Stomach (tissue), 8 donors: ENCODE measurements at regions not wholly inside any gene's neighbourhood (a gene's known extent, or its start where the extent isn't known, plus 50 kb on each side); places are given as distances from the start of the nearest gene placed in this dataset.
A peak's percentile ranks its signal among the peaks of the same experiment; 100 is the strongest.

ENCODE experiments used
- DNase-seq, 2 donors: peaks; one replicate each; pipeline versions ENCODE4 v3.0.0 to v3.0.0-alpha.2; 2013 to 2019
- H3K27ac ChIP-seq, 5 donors: fragments of 200-600 bp in 4 of 5; sonication (generic) in 4 of 5; one replicate each; pipeline ENCODE4 v1.5.1; 2013 to 2019; ENCODE audit warnings: mild to moderate bottlenecking in 1 of 5, moderate library complexity in 1 of 5
- H3K27me3 ChIP-seq, 3 donors: fragments of 200-600 bp; sonication (generic); one replicate each; pipeline ENCODE4 v1.5.1; 2017 to 2019; ENCODE audit warnings: mixed run types in 1 of 3
- H3K36me3 ChIP-seq, 4 donors: fragments of 200-600 bp; sonication (generic); 1 replicate in 3 of 4; 2 replicates in 1 of 4; pipeline ENCODE4 v1.5.1; 2016 to 2019
- H3K4me1 ChIP-seq, 4 donors: fragments of 200-600 bp; sonication (generic); one replicate each; pipeline ENCODE4 v1.5.1; 2016 to 2019
- H3K4me3 ChIP-seq, 4 donors: fragments of 200-600 bp; sonication (generic) in 3 of 4; one replicate each; pipeline ENCODE4 v1.5.1; 2016 to 2019; ENCODE audit warnings: mild to moderate bottlenecking in 1 of 4
- H3K9me3 ChIP-seq, 4 donors: fragments of 200-600 bp; sonication (generic); one replicate each; pipeline ENCODE4 v1.5.1; 2016 to 2019
- CTCF ChIP-seq, 7 experiments: fragments of 450-650 bp in 4 of 7; fragments of 200-600 bp in 3 of 7; sonication (generic) in 3 of 7; IDR thresholded peaks; one replicate each; pipeline ENCODE4 v1.5.1; 2016 to 2019; ENCODE audit warnings: antibody characterized with exemption in 7 of 7, control low read depth in 2 of 7, mild to moderate bottlenecking in 1 of 7
- EP300 ChIP-seq: sonication (generic); formaldehyde crosslinking; IDR thresholded peaks from one replicate; pipeline ENCODE4 v1.6.1; 2017; ENCODE audit warnings: antibody characterized with exemption
- POLR2A ChIP-seq, 4 donors: fragments of 450-650 bp; IDR thresholded peaks; one replicate each; pipeline ENCODE4 v1.6.1; 2016; ENCODE audit warnings: antibody characterized with exemption in 4 of 4, control low read depth in 2 of 4, mild to moderate bottlenecking in 1 of 4, moderate library complexity in 1 of 4
- POLR2AphosphoS5 ChIP-seq, 3 donors: sonication (generic); formaldehyde crosslinking; IDR thresholded peaks; one replicate each; pipeline ENCODE4 v1.6.1; 2016; ENCODE audit warnings: antibody characterized with exemption in 3 of 3
- WGBS, 5 donors: extraction: QIAGEN DNeasy Blood & Tissue Kit in 3 of 5; methylation state at CpG; one replicate each; pipeline versions ENCODE4 v1.1.5 to v1.1.7; 2013 to 2018; 5-methylcytosine and 5-hydroxymethylcytosine counted together
- intact Hi-C: fragments of 100-400 bp; cut with DNase I; formaldehyde crosslinking; loops from one replicate; pipeline ENCODE4 v1.15.1; 2023; ENCODE audit warnings: low total_unique reads
- donor health status: healthy with polysubstance abuse.
- donor health status: Bipolar disorder and iron deficiency.
- donor health status: healthy.

- intact Hi-C loops: no loop called here
- no peaks in the 10 kb centered on the region for H3K4me1 ChIP-seq
- TF ChIP-seq POLR2AphosphoS5 (IDR thresholded peaks at IDR 0.05): no peak
- peak in 2 of 7 experiments; percentile 28 to 33 for TF ChIP-seq CTCF (IDR thresholded peaks at IDR 0.05)
- no peaks in the 10 kb centered on the region for H3K27me3 ChIP-seq
- 28 to 44% (median 32%) methylated on average over 14 of the region's 14 CpGs for WGBS, 5 donors
- H3K36me3 ChIP-seq: no peaks in the 10 kb centered on the region
- peak; percentile 28 to 70 for DNase-seq
- no peak overlapping the region for H3K27ac ChIP-seq
- no peaks in the 10 kb centered on the region for H3K9me3 ChIP-seq
- no peak overlapping the region for H3K4me3 ChIP-seq
These were observed 346.3 kb downstream of the BMP2 start for GRCh38 chr20:7113577-7114466.

- WGBS, 5 donors: 86 to 100% (median 91%) methylated on average over 2 of the region's 2 CpGs
- Histone ChIP-seq H3K36me3 (no peaks in the 10 kb centered on the region), H3K4me3 (no peak overlapping the region), H3K9me3 (no peaks in the 10 kb centered on the region), H3K4me1 (no peaks in the 10 kb centered on the region), H3K27me3 (no peaks in the 10 kb centered on the region), H3K27ac (no peak overlapping the region)
- no peak for DNase-seq
- TF ChIP-seq POLR2A (IDR thresholded peaks at IDR 0.05): no peak
- no peak for TF ChIP-seq POLR2AphosphoS5 (IDR thresholded peaks at IDR 0.05)
- no peak for TF ChIP-seq EP300
- no peak for TF ChIP-seq CTCF (IDR thresholded peaks at IDR 0.05)
- intact Hi-C loops: no loop called here
These were observed 356.0 kb downstream of the BMP2 start for GRCh38 chr20:7123457-7123856.

- Histone ChIP-seq H3K27ac (no peak overlapping the region), H3K9me3 (no peaks in the 10 kb centered on the region), H3K4me1 (no peaks in the 10 kb centered on the region), H3K27me3 (no peaks in the 10 kb centered on the region), H3K4me3 (no peak overlapping the region), H3K36me3 (no peaks in the 10 kb centered on the region)
- no peak for DNase-seq
- TF ChIP-seq CTCF (IDR thresholded peaks at IDR 0.05) (no peak), POLR2AphosphoS5 (IDR thresholded peaks at IDR 0.05) (no peak), EP300 (no peak), POLR2A (IDR thresholded peaks at IDR 0.05) (no peak)
- WGBS, 5 donors: 55 to 77% (median 65%) methylated on average over 3 of the region's 3 CpGs
- intact Hi-C loops: no loop called here
These were observed 356.6 kb downstream of the BMP2 start for GRCh38 chr20:7124120-7124519.

GRCh38 chr20:7136886-7137285 is 369.4 kb downstream of the BMP2 start:
- H3K36me3 ChIP-seq: no peaks in the 10 kb centered on the region
- TF ChIP-seq POLR2A (IDR thresholded peaks at IDR 0.05): no peak
- TF ChIP-seq POLR2AphosphoS5 (IDR thresholded peaks at IDR 0.05): no peak
- TF ChIP-seq CTCF (IDR thresholded peaks at IDR 0.05): no peak
- no peak for TF ChIP-seq EP300
- no peak overlapping the region for H3K4me3 ChIP-seq
- intact Hi-C loops: no loop called here
- DNase-seq: no peak
- H3K9me3 ChIP-seq: no peaks in the 10 kb centered on the region
- H3K27me3 ChIP-seq: no peaks in the 10 kb centered on the region
- no peak overlapping the region for H3K27ac ChIP-seq
- no peaks in the 10 kb centered on the region for H3K4me1 ChIP-seq
- 90 to 97% (median 93%) methylated on average over 1 of the region's 1 CpG for WGBS, 5 donors
